ENCODE measurements at regions not wholly inside any gene's neighbourhood (a gene's known extent, or its start where the extent isn't known, plus 50 kb on each side); places are given as distances from the start of the nearest gene placed in this dataset.

DNA sequence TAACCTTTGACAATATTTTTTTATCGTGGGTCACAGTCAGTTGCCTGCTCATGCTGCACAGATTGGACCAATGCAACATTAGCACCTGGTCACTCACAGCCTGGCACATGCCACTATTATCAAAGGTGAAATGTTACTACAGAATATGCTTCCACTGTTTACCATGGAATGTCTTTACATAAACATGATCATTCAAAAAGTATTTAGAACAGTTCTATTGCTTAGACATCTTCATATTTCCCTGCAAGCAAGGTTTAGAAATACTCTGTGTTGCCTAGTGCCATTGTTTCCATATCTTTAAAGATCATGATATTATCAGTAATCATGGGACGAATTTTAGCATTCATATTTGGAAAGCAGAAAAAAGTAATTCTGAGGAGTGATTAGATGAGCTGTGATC is 179.9 kb upstream of the CHRM2 start:
- no peak overlapping the region for H3K27ac ChIP-seq
- TF ChIP-seq, protein P1, sequence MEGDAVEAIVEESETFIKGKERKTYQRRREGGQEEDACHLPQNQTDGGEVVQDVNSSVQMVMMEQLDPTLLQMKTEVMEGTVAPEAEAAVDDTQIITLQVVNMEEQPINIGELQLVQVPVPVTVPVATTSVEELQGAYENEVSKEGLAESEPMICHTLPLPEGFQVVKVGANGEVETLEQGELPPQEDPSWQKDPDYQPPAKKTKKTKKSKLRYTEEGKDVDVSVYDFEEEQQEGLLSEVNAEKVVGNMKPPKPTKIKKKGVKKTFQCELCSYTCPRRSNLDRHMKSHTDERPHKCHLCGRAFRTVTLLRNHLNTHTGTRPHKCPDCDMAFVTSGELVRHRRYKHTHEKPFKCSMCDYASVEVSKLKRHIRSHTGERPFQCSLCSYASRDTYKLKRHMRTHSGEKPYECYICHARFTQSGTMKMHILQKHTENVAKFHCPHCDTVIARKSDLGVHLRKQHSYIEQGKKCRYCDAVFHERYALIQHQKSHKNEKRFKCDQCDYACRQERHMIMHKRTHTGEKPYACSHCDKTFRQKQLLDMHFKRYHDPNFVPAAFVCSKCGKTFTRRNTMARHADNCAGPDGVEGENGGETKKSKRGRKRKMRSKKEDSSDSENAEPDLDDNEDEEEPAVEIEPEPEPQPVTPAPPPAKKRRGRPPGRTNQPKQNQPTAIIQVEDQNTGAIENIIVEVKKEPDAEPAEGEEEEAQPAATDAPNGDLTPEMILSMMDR (IDR thresholded peaks at IDR 0.05): no peak
- no peak for ATAC-seq
- H3K9me3 ChIP-seq: no peaks in the 10 kb centered on the region
- H3K27me3 ChIP-seq: no peaks in the 10 kb centered on the region
- no peaks in the 10 kb centered on the region for H3K4me1 ChIP-seq
- 78 to 86% methylated on average over 2 of the region's 2 CpGs for WGBS, 2 donors
- no peak for DNase-seq
- no peaks in the 10 kb centered on the region for H3K36me3 ChIP-seq
- H3K4me3 ChIP-seq: no peak overlapping the region
- intact Hi-C loops (cut with DNase I): loop anchor here in 1 of 10 donors (10.0 kb wide), 1 partner anchor 906 kb away; no protein-coding TSS in a partner anchor

DNA sequence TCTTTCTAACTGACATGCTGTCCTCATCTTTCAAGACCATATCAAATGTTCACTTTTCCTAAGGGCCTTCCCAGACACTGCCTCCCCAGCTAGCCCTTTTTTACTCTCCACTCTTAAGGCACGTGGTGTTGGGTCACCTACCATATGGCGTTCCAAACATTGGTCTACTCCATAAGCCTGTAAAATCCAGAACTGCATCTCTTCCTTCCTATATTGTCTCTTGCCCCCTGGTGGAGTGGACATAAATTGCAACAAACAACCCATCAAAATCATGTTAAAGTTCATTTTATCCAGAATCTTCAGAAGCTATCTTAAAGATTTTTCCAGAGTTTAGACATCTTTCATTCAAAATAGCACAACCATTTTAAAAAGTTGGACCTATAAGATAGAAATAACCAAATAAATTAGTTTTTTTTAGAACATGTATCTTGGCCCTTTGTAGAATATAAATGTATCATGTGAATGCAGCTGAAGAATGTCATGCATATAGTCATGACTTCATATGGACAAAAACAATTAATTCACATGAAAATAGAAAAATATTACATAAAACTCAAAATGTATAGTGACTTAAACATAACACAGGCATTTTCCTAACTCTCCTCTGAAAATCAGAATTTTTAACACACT is 180.6 kb upstream of the CHRM2 start:
- no peaks in the 10 kb centered on the region for H3K9me3 ChIP-seq
- no peaks in the 10 kb centered on the region for H3K36me3 ChIP-seq
- DNase-seq (no peak), ATAC-seq (no peak)
- no peaks in the 10 kb centered on the region for H3K4me1 ChIP-seq
- TF ChIP-seq, protein P1 (IDR thresholded peaks at IDR 0.05): peak in 7 of 9 donors; percentile 37 to 56 (median 50)
- H3K27me3 ChIP-seq: no peaks in the 10 kb centered on the region
- intact Hi-C loops (cut with DNase I): loop anchor here in 1 of 10 donors (10.0 kb wide), 1 partner anchor 907 kb away; no protein-coding TSS in a partner anchor
- no peak overlapping the region for H3K4me3 ChIP-seq
- WGBS, 2 donors: 55 to 72% methylated on average over 2 of the region's 2 CpGs
- H3K27ac ChIP-seq: no peak overlapping the region

DNA sequence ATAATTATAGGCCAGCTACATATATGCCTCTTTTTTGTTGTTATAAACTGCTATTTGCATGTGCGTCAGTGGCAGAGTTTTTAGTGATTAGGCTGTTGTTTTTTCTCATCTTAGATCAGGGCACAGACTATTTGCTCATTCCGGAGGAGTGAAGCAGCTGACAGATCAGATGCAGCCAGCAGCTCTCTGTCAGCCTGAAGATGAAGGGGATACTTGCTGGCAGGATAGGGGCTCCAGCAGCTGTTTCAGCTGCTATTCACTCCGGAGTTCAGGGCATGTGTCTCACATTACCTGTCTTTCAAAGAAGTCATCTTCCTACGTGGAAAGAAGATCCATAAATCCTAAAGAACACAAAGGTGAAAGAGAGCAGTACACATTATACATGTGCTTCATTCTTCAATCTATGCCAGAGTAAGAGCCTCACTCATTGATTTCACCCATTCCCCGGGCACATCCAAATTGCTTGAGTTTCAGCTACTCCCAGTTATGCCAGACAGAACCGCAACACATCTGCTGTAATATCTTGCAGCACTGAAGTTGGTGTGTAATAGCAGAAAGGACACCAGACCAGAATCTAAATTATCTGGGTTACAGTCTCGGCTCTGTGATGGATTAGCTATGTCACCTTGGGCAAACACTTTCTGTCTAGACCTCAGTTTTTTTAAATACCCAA is 182.8 kb upstream of the CHRM2 start:
- no peak for DNase-seq
- TF ChIP-seq, protein P1 (IDR thresholded peaks at IDR 0.05): no peak
- no peak for ATAC-seq
- intact Hi-C loops (cut with DNase I): loop anchor here in 1 of 10 donors (10.0 kb wide), 1 partner anchor 909 kb away; no protein-coding TSS in a partner anchor
- Histone ChIP-seq H3K27me3 (no peaks in the 10 kb centered on the region), H3K4me3 (no peak overlapping the region), H3K36me3 (no peaks in the 10 kb centered on the region), H3K4me1 (no peaks in the 10 kb centered on the region), H3K27ac (no peak overlapping the region), H3K9me3 (no peaks in the 10 kb centered on the region)
- WGBS, 2 donors: 49 to 52% methylated on average over 7 of the region's 7 CpGs

DNA sequence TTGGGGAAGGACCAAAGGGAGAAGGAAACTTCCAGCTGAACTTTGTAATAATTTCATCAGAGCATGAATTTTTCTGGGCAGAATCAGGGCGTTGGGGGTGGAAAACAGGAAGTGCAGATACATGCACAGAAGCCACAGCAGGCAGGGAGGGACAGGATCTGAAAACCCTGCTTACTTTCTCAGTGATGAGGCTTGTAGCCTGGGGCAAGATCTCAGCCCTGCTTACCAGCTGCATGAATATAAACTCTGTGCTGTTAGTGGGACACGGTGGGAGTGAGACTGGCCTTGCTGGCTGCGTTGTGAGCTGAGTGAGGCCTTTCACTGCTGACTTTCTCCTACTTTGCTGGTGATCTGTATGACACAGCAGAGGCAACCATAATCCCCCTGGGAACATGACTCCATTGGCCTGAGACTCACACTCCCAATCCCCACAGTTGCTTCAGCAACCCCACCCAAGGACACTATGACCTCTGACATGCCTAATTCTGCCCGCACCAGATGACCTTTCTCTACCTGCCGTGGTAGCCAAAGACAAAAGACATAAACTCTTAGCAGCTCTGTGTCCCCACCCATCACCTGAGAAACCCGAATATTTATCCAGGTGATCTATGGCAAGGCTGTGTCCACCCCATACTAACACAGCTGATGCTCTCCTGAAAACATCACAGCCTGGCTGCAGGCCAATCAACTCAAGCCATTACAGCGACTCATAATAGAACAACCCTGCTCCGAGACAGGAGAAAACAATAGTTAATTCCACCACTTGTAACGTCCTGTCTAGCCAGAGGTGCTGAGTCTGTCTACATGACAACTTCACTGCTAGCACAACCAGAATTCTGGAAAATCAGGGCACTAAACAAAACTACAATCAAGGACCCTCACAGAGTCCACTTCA is 190.7 kb upstream of the CHRM2 start:
- Histone ChIP-seq H3K27me3 (no peaks in the 10 kb centered on the region), H3K9me3 (peaks cover 0 to 28% (median 3%) of the 10 kb centered on the region in 11 donors), H3K27ac (no peak overlapping the region), H3K4me3 (no peak overlapping the region), H3K36me3 (no peaks in the 10 kb centered on the region), H3K4me1 (no peaks in the 10 kb centered on the region)
- WGBS, 2 donors: 69 to 75% methylated on average over 9 of the region's 9 CpGs
- no peak for DNase-seq
- ATAC-seq: no peak
- intact Hi-C loops (cut with DNase I): no loop called here
- TF ChIP-seq, protein P1 (IDR thresholded peaks at IDR 0.05): no peak
